IPS-15b (cell line): ENCODE measurements at regions not wholly inside any gene's neighbourhood (a gene's known extent, or its start where the extent isn't known, plus 50 kb on each side); places are given as distances from the start of the nearest gene placed in this dataset.

Experiments used
- H3K27me3 ChIP-seq: one replicate; pipeline ENCODE4 v1.6.1; 2013; ENCODE audit warnings: low read length; ENCODE audit not compliant: control insufficient read depth, insufficient read depth
- H3K36me3 ChIP-seq: one replicate; pipeline ENCODE4 v1.6.1; 2013; ENCODE audit warnings: low read length; ENCODE audit not compliant: control insufficient read depth, insufficient read depth
- H3K4me1 ChIP-seq: one replicate; pipeline ENCODE4 v1.6.1; 2013; ENCODE audit warnings: mild to moderate bottlenecking, low read length; ENCODE audit not compliant: control insufficient read depth, insufficient read depth
- H3K4me3 ChIP-seq: one replicate; pipeline ENCODE4 v1.5.1; 2013; ENCODE audit warnings: low read depth, low read length
- H3K9ac ChIP-seq: one replicate; pipeline ENCODE4 v1.6.1; 2013; ENCODE audit warnings: low read depth, mild to moderate bottlenecking, low read length
- H3K9me3 ChIP-seq: one replicate; pipeline ENCODE4 v1.6.1; 2013; ENCODE audit warnings: mild to moderate bottlenecking, low read length; ENCODE audit not compliant: control insufficient read depth, insufficient read depth

DNA sequence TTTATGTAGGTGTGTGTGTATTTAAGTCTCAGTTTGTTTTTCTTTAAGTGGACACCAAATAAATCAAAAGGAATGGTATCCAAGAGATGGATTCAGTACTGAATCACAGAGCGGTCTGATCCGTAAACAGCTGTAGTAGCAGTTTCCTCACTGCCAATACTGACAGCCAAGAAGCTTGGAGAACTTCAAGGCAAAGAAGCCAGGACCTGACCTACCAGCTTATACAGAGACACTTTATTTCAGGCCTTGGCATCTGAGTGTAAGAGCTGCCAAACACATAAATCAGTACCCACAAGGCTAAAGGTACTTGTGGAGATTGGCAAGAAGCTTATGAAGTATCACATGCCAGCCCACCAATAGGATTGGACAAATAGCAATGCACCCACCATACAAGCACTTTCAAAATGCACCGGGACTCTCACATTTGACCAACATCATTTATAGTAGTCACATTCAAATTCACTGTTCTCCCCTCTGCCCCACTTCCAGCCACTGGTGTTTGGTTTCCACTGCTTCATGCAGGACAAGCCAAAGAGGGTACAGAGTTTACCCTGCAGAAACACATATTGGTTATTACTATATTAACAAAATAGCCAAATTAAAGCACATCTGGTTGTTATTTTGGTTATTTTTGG is 357.9 kb downstream of the KLF12 start:
- H3K27me3 ChIP-seq: no peaks in the 10 kb centered on the region

DNA sequence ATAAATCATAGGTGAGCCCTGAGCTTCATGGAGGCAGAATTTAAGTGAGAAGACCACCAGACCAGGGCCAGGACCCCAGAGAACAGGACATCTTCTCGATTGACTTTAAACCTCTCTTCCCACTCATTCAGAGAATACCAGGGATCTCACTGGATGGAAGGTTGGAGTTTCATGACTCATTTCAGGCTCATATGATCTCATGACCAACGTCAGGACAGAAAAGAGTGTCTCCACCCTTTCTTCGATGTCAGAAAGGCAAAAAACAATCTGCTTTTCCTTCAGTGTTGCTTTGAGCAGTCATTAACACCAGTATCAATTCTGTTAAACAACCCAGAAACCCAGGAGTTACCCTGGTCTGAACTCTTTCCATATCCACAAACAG is 361.0 kb downstream of the KLF12 start:
- no peaks in the 10 kb centered on the region for H3K4me1 ChIP-seq
- no peaks in the 10 kb centered on the region for H3K9me3 ChIP-seq
- H3K27me3 ChIP-seq: no peaks in the 10 kb centered on the region
- H3K4me3 ChIP-seq: no peak overlapping the region
- no peak overlapping the region for H3K9ac ChIP-seq
- no peaks in the 10 kb centered on the region for H3K36me3 ChIP-seq

More for the DNA sequence above, 357.9 kb downstream of the KLF12 start:
- no peaks in the 10 kb centered on the region for H3K36me3 ChIP-seq
- H3K9me3 ChIP-seq: no peaks in the 10 kb centered on the region
- H3K4me1 ChIP-seq: no peaks in the 10 kb centered on the region
- no peak overlapping the region for H3K9ac ChIP-seq
- H3K4me3 ChIP-seq: no peak overlapping the region

DNA sequence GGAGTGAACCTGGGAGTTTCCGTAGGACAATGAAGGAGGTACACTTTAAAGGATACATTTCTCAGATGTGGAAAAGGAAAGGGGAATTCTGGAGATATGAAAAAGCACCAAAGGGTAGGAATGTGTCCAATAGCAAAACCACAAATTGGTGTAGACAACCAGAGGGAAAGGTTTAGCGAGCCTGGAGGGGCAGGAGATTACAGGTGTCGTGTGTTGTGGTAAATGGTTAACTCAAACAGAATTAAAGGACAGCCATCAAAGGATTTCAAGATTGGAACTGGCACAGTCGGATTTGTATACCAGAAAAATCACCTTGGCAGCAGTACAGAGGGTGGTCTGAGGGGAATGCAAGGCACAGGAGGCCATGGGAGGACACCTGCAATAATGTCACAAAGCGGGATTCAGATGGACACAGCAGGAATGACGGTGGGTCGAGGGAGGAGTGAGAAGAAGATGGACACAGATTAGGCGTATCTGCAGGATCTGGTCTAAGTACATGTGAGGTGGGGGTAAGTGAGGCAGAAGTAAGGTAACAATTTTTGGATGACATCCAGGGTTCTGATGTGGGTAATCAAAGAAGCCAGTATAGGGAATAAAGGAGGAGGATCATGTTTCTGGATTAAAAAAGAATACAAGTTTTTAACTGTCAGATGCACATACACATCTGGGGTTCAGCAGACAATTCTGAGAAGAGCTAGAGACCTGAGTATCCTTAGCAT is 361.6 kb downstream of the KLF12 start:
- Histone ChIP-seq H3K4me1 (peaks cover 3% of the 10 kb centered on the region), H3K36me3 (no peaks in the 10 kb centered on the region), H3K9me3 (no peaks in the 10 kb centered on the region), H3K27me3 (no peaks in the 10 kb centered on the region), H3K9ac (no peak overlapping the region), H3K4me3 (no peak overlapping the region)

DNA sequence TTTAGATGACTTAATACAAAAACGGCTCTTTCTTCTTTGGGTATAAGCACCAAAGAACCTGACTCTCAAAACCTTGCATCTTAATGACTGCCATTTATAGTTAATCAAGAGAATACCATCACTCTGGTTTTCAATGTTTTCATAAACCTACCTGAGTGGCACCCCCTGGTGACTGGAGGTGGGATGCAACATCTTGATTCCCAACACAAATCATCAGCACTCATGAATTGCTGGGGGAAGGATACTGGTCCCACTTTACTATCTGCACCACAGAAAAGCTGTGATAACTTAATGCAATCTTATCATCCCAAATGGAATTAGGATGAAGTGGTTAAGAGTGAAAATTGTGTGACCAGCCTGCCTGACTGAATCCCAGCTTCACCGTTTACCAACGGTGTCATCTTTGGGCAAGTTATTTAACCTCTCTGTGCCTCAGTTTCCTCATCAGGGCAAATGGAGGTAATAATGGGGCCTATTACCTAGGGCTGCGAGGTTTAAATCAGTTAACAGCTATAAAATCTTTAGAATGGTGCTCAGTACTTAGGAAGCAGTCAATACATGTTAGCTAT is 366.4 kb downstream of the KLF12 start:
- Histone ChIP-seq H3K27me3 (no peaks in the 10 kb centered on the region), H3K4me3 (no peak overlapping the region), H3K9ac (no peak overlapping the region), H3K4me1 (peaks cover 19% of the 10 kb centered on the region), H3K36me3 (no peaks in the 10 kb centered on the region), H3K9me3 (no peaks in the 10 kb centered on the region)

DNA sequence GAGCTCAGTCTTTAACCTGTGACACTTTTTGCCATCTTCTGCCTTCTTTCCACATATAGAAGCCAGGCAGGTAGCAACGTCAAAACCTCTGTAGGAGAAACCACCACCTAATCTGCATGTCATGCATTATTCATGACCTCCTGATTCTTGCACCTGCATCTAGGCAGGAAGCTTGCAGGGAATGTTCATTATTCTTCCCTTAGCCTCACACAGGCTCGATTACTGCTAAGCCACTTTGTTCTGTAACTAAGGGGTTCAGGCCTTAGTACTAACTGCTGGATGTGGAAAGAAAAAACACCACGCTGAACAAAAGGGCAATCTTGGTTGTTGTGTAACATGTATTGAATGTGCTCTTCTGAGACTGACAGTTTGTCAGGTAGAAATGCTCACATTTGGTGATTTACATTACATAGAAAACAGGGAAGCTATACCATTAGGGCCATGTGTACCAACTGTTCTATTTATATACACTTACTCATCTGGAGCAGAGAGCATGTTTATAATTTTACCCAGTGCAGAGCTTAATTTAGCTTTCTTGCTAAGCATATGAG is 366.9 kb downstream of the KLF12 start:
- Histone ChIP-seq H3K4me1 (peaks cover 19% of the 10 kb centered on the region), H3K9ac (no peak overlapping the region), H3K27me3 (no peaks in the 10 kb centered on the region), H3K9me3 (no peaks in the 10 kb centered on the region), H3K36me3 (no peaks in the 10 kb centered on the region), H3K4me3 (no peak overlapping the region)

DNA sequence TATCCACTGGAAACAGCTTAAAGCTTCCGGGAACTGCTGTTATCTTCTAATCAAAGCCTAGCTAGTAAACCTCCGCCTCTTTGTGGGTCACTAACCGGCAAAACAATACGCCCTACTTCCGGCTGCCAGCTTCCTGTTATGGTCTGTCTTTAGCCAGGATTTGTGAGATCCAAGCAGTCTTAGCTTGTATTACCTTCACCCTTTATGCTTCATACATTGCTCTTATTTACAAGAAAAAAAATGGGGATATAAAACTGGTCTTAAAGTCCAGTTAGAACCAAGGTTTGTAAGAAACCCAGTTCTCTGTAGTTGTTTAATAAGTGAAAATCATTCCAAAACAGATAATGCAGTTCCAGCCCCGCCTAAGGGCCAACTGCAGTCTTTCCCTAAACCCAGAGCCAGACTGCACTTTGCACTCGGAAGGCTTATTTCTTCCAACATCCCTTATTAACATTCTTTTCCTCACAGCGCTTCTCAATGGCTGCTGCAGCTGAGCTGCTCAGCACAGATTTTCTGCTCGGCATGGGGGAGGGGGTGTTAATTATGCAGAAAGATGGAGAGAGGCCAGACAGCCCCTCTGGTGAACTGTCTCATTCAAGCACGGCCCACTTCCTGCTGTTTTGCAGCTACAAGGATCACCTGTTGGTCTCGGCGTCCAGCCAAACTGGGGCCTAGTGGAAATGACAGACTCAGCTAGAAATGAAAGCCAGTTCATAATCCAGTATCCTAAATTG is 368.4 kb downstream of the KLF12 start:
- peak overlapping the region; percentile 45 for H3K4me3 ChIP-seq
- H3K27me3 ChIP-seq: no peaks in the 10 kb centered on the region
- no peaks in the 10 kb centered on the region for H3K36me3 ChIP-seq
- no peaks in the 10 kb centered on the region for H3K9me3 ChIP-seq
- no peak overlapping the region for H3K9ac ChIP-seq
- H3K4me1 ChIP-seq: peaks cover 22% of the 10 kb centered on the region

DNA sequence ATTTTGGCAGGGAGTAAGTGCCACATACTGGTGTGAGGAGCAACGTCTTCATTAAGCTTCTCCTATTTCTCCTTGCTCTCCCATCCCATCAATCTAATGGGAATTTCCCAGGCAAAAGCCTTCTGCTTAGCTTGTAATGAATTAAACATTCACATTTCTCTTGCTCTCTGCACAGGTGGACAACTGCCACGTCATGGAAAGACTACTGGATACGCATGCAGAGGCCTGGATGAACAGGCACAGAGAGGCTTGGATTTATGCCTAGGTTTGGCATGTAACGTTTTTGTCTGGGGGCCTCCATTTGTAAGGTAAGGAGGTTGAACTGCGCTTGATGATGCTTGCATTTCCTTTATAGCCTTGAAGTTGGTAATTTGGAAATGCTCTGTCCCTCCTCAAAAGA is 374.8 kb downstream of the KLF12 start:
- Histone ChIP-seq H3K4me1 (peaks cover 6% of the 10 kb centered on the region), H3K4me3 (no peak overlapping the region), H3K36me3 (no peaks in the 10 kb centered on the region)

DNA sequence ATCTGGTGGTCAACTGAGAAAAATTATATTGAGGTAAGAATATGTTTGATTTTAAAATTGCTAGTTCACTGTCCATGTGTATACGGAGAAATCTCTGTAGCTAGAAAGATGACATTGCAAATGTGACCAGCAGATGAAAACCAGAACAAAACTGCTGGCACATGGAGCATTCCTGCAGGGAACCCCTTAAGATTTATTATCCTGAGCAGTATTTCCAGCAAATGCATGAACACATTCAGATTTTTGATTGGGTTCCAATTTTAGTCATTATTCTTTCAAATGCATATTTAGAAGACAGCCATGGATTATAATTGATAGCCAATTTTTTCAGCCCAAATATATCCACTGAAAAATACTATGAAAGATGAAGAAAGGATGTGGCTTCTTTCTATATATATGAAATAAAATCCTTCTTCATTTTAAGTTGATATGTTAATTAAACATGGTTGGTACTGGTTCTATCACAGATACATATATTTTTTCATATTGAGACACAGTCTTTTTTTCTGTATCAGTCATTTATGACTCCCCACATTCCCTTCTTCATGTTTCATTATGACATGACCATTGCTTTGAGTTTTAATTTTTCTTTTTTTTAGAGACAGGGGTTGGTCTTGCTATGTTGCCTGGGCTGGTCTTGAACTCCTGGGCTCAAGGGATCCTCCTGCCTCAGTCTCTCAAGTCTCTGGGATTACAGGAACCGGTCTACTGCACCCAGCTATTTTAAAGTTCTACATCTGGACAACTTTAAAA is 376.5 kb downstream of the KLF12 start:
- no peak overlapping the region for H3K9ac ChIP-seq
- H3K9me3 ChIP-seq: no peaks in the 10 kb centered on the region
- no peaks in the 10 kb centered on the region for H3K36me3 ChIP-seq
- H3K4me1 ChIP-seq: peaks cover 6% of the 10 kb centered on the region
- H3K4me3 ChIP-seq: no peak overlapping the region
- no peaks in the 10 kb centered on the region for H3K27me3 ChIP-seq

More for the DNA sequence above, 374.8 kb downstream of the KLF12 start:
- H3K9me3 ChIP-seq: no peaks in the 10 kb centered on the region
- H3K9ac ChIP-seq: no peak overlapping the region
- no peaks in the 10 kb centered on the region for H3K27me3 ChIP-seq

DNA sequence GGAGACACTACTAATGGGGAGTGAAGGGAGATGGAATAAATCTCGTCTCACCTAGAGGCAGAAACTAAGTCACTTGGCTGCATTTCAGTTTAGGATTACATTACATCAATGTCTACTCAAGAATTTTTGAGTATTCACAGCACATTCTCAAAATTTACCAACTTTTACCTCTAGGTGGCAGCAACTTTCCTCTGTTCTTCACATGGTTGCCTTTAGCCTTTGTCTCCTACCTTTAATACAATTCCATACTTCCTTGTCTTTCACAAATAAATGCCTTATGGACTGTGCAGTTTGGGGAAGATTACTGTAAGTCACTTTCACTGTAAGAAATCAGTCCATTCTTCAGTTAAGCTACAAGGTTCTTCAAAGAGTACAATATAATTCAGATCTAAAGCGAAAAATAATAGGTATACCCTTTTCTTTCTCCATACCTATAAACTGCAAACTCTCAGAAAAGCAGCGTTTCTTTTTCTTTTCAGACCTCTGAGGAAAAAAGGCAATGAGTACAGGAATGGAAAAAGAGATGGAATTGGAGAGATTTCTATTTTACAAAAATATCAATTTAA is 379.4 kb downstream of the KLF12 start:
- Histone ChIP-seq H3K4me3 (no peak overlapping the region), H3K27me3 (no peaks in the 10 kb centered on the region), H3K9ac (no peak overlapping the region)

DNA sequence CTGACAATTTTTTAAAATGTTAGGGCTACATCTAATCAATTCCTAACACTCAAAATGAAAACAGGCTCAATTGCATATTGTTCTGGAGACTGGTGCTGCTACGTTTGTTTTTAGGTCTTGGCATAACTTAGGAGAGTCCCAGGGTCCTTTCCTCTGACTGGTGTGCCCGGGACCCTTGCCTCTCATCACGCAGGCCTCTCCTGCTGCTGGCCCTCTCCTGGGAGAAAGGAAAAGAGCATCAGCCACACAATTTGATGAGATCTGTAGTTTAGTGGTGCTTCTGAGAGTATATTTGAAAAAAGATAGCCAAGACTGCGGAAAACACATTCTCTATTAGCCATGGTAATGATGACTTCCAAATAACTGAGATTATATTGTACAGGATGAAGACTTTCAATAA is 380.0 kb downstream of the KLF12 start:
- Histone ChIP-seq H3K9me3 (no peaks in the 10 kb centered on the region), H3K4me3 (no peak overlapping the region), H3K27me3 (no peaks in the 10 kb centered on the region), H3K9ac (no peak overlapping the region), H3K36me3 (no peaks in the 10 kb centered on the region), H3K4me1 (peaks cover 3% of the 10 kb centered on the region)

More for the DNA sequence above, 379.4 kb downstream of the KLF12 start:
- Histone ChIP-seq H3K9me3 (no peaks in the 10 kb centered on the region), H3K36me3 (no peaks in the 10 kb centered on the region), H3K4me1 (peaks cover 3% of the 10 kb centered on the region)

DNA sequence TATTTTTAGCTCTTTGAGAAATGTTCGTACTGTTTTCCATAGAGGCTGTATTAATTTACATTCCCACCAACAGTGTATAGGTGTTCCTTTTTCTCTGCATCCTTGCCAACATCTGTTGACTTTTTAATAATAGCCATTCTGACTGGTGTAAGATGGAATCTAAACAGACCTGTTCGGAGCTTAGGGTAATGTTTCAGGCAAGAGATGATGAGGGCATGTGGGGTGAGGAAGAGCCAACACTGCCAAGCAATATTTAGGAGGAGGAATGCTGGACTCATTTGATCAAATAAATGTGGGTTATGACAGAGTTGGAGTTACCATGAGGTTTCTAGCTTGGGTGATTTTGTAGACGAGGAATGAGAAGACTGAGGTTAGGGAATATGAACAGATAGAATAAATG is 382.9 kb downstream of the KLF12 start:
- no peak overlapping the region for H3K9ac ChIP-seq
- peaks cover 3% of the 10 kb centered on the region for H3K4me1 ChIP-seq
- no peaks in the 10 kb centered on the region for H3K36me3 ChIP-seq
- H3K27me3 ChIP-seq: no peaks in the 10 kb centered on the region
- no peak overlapping the region for H3K4me3 ChIP-seq
- no peaks in the 10 kb centered on the region for H3K9me3 ChIP-seq
